ENCODE measurements at regions not wholly inside any gene's neighbourhood (a gene's known extent, or its start where the extent isn't known, plus 50 kb on each side); places are given as distances from the start of the nearest gene placed in this dataset.
"Not testable (repeated sequence)": the region's sequence is repeated elsewhere in the genome, so short reads cannot be mapped to it uniquely, and the experiment has no call there.

DNA sequence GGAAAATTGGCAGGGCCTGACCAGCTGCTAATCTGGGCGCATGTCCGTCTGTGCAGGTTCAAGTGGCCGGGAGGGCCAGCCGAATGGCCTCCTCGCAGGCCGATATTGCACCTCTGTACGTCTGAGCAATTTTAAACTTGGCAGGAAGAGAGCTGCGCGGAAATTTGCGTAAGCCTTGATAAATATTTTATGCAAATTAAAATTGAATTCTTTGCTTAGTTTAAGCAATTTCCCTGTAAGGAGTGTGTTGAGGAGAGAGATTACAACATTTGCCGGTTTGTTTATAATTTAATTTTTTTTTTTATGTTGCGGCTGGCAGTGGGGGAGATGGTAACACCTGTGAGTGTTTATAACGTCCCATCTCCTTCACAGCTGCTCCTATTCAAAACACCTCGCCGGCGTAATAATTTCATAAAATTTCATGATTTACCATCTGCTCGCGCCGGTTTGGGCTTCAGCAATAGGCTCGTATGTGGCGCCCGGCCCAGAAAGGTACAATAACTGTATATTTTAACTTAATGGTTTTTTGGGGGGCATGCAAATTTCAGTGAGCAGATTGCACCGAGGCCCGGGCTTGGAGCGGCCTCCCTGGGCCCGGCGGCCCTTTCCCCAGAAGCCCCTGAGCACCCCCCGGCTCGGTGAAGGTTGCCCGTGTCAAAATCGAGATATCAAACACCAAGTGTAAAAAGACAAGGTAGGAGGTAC is 269.4 kb upstream of the MVB12B start:
- DNase-seq, result no peak

DNA sequence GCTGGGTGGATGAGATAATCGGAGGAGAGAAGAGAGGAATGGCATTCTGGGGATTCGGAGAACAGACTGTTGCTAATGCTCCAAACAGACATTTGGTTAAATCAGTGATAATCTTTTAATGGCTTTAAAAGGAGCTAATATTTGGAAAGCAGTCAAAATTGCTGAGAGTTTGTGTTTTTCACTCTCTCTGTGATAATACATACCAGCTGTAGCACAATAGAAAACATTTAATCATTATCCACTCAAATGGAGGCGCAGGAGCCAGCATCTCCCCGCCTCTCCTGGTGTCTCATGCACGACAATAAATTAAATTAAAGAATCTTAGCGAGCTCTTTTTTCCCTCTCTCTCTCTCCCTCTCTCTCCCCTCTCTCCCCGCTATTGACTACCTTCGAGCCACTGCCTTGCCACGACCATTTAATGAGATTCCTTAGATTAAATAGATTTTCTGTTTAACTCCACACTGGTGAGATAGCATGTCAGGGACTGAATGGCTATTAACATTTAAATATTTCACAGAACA is 268.6 kb upstream of the MVB12B start:
- no peak for DNase-seq

DNA sequence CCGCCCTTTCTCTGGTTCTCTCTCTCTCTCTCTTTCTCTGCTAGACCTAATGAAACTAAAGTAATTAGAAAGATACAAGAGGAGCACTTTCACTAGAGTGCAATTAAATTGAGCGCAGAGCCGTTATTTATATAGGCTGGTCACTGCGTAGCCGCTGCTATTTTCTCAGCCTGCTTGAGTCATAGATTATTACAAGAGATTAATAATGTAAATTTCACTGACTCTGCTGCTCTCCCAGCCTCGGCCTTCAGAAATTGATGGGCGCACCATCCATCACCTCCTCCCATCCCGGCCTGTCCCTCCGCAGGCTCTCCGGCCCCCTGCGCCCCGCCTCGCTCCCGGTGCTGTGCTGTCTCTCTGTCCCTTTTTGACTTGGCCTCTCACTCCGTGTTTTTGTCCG is 268.0 kb upstream of the MVB12B start:
- no peak for DNase-seq

DNA sequence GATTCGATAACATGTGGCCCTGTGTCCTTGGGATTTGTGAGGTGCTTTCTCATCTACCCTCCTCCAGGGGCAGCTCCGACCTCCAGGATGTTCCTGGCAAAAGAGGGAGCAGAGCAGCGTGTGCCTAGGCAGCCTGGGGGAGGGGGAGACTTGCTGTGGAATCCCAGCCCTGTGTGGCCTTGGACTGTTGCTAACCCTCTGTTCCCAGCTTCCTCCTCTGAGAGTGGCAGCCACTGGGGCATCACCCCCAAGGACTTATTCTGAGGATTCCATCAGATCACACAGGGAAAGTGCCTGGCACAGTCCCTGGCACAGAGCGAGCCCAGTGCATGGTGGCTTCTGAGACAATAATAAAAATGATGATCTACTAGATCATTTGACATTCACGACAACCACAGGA is 265.1 kb upstream of the MVB12B start:
- DNase-seq, result no peak

DNA sequence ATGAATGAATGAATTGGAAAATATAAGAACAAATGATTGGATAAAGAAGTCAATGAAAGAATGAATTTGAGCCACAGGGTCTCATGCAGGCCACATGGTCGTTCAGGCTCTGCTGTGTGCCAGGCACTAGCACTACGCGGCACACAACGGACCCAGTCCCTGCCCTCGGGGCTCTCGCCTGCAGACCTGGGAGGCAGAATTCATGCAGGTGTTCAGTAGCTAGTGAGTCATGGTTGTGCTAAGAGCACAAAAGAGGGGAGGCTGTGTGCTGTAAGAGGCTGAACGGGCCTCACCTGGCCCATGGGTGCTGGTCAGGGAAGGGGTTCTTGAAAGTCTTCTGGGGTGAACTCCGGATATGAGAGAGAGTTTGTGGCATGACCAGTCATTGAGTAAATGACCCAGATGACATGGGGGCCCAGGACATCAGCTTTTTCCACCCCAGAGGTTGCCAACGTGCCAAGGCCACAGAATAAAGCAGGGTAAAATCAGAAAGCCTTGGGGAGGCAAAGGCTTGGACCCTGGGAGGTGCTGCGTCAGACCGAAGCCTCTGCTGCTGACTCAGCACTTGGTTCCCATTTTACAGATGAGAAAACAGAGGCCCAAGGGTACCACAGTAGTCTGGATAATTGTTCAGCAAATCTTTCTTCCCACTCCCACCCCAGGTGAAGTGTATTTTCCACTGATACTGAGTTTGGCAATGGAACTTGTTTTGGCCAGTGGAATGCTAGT is 264.3 kb upstream of the MVB12B start:
- DNase-seq, result no peak

DNA sequence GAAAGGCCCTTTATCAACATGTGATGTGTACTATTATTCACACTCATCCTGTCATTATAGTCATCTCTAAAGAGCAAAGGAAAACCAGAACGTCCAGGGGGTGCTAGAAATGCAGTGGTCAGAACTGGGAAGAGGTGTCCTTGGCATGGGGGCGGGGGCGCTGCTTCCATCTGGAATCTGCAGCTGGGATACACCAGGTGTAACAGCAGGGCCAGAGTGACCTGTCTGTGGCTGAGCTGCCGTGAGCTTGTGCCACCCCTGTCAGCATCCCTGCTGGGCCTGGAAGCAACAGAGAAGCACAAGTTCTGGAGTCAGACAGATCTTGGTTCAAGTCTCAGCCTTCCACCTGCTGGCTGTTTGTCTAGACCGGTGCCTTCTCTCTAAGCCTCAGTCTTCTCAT is 263.3 kb upstream of the MVB12B start:
- no peak for DNase-seq

DNA sequence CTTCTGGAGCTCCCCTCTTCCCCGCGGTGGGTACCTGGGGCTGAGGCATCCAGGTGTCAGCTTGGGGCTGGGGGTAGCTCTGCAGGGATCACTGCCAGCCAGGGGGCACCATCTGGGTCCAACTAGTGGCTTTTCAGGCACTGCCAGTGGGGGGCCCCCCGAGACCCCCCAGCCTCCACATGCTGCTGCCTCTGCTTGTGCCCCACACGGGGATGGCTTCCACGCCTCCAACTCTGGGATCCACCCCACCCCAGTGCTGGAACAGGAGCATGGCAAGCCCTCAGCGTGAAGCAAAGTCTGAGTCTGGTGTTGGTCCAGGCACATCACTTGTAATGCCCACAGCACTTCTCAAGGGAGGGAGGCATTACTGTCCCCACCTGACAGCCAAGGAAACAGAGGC is 260.5 kb upstream of the MVB12B start:
- DNase-seq, result no peak

DNA sequence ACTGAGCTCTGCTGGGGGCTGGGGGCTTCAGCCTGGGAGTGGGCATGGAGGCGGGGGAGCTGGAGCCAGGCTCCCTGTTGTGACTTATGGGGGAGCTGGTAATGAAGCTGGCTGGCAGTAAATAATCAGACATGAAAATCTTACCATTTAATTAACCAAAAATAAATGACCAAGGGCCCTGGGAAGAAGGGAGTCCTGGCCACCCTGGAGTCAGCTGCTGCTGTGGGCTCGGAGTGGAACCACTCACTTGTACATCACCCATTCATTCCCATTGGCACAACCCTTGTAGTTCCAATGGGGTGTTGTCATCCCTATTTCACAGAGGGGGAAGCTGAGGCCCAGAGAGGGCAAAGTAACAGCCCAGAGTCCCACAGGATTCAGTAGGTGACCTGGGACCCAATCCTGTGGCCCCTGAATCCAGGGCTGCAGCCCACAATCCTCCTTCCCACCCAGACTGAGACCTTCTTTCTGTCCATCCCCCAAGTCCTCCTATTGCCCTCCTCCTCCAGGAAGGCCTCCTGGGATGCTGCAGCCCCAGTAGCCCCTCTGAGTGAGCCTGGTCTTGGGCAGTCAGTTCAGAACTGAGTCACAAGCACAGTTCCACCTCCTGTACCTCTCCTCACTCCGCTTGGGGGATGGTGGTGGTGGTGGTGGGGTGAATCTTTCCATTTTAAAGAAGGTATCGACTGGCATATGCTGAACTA is 259.4 kb upstream of the MVB12B start:
- no peak for DNase-seq

DNA sequence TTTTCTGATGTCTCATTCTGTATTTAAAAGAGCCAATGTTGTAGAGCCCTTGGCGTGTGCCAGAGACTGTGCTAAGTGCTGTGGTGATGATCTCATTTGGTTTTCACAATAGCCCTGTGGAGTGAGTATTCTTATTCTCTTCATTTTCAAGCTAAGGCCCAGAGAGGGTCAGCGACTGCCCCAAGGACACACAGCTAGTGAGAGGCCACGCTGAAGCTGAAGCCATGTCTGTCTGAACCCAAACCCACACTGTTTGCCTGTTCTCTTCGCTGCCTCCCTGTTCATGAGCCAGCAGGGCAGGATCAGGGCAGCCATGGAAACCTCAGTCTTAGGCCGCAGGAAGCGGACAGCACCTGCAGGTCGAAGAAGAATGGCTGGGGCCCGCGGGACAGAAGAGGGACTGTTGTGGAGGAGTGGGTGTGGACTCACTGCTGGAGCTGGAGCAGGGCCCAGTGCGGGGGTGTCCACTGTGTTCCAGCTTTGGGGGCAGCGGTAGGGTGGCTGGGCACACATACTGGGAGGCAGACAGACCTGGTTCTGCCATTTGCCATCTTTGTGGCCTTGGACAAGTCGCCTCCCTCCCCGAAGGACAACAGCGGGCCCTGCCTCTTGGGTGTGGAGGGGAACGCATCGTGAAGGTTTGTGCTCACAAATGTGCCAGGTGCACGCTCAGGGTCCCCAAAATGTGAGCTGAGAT is 257.9 kb upstream of the MVB12B start:
- DNase-seq, result no peak

DNA sequence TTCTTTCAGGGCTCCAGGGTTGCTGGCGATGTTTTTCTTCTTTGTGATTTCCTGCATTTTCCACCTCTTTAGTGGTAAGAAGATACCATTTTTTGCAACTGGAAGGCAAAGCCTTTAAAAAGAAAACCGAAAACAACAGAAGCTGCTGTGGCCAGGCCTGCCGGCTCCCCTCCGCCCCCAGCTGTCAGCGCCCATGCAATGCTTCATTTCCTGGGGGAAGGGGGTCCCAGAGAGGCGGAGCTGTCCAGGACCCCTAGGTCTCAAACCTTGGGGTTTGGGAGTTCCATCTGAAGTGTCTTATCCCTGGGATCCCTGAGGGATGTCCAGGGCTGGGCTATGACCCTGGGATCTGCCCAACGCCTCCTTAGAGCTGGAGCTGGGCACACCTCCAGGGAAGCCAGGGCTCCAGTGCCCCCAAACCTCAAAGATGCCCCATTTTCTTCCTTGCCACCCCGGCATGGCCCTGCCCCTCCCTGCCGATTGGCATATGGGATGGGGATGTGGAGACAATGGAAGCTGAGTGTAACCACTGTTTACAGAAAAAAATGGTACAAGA is 257.2 kb upstream of the MVB12B start:
- DNase-seq, result no peak

DNA sequence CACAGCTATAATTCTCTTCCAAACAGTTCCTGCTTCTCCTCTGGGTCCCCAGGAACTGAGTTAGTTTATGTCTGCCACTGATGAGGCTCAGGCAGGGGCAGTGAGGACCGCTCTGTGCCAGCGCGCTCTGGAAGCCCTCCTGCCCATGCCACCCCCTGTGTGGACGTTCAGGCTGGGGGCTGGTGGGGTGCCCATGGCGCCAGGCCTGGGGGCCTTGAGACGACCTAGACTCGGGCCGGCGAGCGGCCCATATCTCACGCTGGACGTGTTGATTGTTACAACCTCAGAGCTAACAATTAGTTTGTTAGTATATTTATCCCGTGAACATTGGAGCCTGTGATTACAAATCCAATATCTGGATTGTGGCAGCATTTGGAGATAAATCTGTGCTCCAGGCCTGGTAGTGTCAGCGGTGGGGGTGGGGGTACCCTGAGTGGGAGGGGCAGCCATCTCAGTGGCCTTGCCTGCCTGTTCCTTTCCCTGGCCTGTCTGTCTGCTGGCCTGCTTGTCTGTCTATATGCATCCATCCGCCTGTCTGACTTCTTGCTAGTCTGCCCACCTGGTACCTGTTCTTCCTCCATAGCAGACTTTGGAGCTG is 256.5 kb upstream of the MVB12B start:
- no peak for DNase-seq

DNA sequence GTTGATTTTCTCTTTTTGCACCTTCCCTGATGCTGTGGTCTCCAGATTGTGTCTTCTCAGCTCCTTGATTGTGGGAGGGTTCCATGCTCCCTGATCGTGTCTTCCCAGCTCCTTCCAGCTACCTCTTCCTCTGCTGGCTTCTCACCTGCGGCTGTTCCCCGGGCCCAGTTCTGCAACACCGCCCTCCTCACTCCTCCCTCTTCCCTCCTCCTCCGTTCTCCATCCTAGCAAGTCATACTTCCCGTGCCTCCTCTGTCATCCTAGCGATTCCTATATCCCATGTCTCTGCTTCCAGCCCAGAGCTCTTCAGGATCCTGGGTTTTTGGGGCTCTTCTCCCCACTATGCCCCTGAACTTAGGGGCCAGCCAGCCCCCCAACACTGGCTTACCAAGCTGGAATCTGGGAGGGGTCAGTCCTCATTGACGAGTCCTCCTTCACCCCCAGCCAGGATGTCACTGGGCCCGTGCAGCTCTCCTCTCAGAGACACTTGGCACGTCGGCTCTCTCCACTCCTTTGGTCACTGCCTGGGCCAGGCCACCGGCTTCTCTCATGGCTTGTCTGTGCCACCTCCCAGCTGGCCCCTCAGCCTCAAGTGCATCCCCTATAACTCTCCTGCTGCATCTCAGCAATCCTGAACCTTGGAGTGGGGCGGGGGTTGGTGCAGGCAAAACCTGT is 255.4 kb upstream of the MVB12B start:
- DNase-seq, result no peak

DNA sequence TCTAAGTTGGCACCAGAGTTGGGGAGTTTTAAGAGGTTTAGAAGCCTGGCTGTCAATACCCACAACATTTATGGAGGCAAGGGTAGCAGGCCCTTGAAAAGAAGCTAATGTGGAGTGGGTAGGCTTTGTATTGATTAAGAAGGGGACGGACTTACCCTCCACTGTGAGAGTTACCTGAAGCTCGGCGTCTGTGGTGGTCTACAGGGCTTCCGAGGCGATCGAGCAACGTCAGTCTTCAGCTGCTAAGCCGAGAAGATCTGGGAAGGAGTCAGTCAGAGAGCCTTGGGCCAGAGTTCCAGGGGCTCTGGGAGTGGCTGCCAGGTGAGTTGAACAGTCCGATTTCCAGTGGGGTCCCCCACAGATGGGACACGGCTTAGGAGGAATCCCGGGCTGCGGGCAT is 249.0 kb upstream of the MVB12B start:
- DNase-seq, result not testable (repeated sequence)

DNA sequence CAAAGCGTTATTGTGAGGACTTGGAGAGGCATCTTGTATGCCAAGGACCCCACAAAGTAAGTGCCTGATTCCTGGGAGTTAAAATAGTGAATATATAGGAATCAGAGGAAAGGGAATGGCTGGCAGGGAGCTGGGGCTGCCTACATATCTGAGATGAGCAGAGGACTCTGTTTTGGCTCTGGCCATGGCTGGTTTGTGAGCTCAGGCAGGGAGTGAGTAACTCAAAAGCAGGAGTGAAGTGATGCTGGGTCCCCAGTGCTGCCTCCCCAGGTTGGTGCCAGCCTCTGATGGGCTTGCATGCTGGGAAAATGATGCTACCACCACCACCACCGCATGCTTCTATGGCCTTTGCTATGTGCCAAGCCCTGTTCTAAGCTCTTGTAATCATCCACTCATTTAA is 246.0 kb upstream of the MVB12B start:
- no peak for DNase-seq

DNA sequence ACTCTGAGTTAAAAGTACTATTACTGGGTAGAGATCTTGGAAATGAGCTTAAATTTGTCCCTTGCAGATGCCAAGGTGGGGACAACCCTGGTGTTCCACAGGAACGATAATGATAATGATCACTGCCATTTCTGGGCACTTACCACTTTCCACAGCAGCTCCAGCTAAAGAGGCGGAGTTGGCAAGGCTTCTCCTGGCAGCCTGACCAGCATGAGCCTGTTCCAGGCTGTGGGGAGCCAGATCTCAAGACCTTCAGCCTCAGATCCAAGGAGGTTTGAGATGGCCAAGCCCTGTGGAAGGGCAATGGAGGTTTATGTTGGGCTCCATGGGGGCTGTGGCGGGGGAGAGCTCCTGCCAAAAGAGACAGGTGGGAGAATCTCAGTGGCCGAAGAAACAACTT is 244.9 kb upstream of the MVB12B start:
- no peak for DNase-seq

DNA sequence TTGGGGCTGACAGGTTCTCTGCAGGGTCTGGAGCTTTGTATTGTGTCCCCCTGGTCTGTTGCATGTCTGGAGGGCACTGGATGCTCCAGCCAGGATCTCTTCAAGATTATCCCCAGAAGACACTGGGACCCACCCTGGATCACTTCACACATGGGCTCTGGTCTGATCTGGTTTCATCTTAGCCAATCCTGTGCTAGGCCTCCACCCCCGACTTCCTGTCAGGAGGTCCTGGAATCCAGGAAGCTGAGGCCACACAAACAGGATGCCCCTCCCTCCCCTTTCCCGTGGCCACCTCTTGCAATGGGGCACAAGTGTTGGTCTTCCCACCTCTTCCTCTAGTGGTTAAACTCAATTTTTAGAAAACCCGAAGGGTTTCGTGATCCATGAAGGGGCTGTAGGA is 242.6 kb upstream of the MVB12B start:
- no peak for DNase-seq

DNA sequence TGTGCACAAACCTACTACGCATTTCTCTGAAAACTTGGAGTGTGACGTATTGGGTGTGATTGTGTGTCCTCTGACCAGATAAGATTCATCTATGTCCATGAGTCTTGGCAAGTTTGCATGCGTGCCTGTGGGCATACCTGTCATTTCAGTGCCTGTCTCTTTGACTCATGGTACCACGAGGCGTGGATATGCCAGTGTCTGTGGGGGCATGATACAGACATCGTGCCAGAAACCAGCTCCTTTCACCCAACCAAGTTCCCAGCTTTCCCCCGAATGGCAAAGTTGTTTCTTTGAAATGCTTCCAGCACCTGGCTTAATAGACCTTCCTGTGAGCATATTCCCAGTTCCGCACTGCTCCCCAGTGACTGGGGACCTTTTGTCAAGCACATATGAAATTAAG is 241.9 kb upstream of the MVB12B start:
- no peak for DNase-seq

DNA sequence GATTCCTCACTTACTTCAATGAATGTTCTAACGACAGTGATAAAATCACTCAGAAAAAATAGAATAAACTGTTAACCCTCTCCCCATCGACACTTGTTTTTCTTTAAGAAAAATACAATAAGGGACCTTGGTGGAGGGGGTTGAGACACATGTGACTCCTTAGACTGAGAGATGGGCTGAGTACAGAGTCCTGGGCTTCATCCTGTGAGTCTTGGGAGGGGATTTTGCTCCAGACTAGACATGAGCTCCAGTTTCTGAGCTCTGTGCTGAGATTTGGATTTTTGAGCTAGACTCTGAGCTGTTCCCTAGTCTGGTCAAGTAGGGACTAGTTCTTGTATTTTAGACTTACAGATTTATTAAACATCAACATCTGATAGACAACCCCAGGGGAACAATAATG is 241.5 kb upstream of the MVB12B start:
- no peak for DNase-seq

DNA sequence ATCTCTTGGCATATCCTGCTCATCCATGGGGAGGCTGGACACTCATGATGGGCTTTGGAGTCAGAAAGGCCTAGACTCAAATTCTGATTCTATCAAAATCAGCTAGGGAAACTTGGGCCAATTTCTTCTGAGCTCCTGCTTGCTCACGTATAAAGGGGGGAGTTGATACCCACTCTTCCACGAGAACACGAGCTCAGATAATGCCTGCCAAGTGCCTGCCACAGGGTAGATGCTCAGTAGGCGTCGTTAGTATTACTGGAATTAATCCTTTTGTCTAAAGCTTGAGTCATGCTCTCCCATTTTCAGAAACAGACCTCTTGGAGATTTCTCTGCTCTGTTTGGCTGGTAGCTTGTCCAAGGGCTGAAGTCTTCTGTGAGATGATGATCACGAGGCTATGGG is 238.3 kb upstream of the MVB12B start:
- no peak for DNase-seq

DNA sequence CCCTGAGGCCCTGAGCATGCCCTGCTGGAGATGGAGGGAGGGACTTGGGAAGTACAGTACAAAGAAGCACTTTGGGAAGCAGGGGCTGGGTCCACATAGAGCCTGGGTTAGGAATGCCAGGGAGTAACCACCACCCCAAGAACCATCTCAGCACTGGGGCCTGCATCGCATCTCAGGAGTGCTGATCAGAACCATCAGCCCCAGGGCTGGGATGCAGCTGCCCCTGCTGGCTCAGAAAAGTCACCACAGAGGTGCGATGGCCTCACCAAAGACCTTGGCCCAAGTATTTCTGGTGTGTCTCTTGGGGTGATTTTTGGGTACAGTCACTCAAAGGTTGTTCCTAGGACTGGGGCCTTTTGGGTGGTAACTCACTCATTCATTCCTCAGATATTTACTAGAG is 236.8 kb upstream of the MVB12B start:
- no peak for DNase-seq

DNA sequence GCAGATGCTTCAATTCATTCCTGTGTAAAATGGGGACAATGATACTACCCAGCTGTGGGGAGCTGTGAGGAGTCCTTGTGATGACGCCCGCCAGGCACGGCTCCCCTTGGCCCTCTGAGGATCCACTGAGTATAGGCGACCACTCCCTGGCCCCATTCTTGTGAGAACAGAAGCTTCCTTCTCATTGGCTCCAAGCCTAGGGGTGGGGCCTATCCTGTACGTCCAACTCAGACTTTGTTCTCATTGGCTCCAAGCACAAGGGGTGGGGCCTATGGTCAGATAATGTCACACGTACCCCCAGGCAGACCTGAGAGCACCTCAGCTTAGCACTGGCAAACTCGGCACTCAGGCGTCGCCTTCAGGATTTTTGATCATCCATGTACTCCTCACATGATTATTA is 232.9 kb upstream of the MVB12B start:
- DNase-seq, result no peak

Data from NCI-H187 (cell line).